DND-41 (cell line): ENCODE measurements at regions not wholly inside any gene's neighbourhood (a gene's known extent, or its start where the extent isn't known, plus 50 kb on each side); places are given as distances from the start of the nearest gene placed in this dataset.

ENCODE experiments used
- CTCF ChIP-seq: IDR thresholded peaks from 2 replicates; pipeline ENCODE4 v1.5.1; 2012; ENCODE audit warnings: borderline replicate concordance, low read length, moderate library complexity, mild to moderate bottlenecking; ENCODE audit not compliant: poor library complexity, severe bottlenecking; ENCODE audit errors: extremely low read depth
- EZH2 ChIP-seq: IDR thresholded peaks from 3 replicates; pipeline ENCODE4 v1.6.1; 2012; ENCODE audit warnings: borderline replicate concordance, low read depth, mild to moderate bottlenecking, moderate library complexity, low read length, inconsistent platforms; ENCODE audit not compliant: severe bottlenecking

GRCh38 chr18:40883271-40883670 lies 1071.8 kb upstream of the PIK3C3 start:
- no peak for TF ChIP-seq EZH2
- no peak for TF ChIP-seq CTCF
